Neuronal stem cell (in vitro differentiated cells): ENCODE measurements at regions not wholly inside any gene's neighbourhood (a gene's known extent, or its start where the extent isn't known, plus 50 kb on each side); places are given as distances from the start of the nearest gene placed in this dataset. TPM values are rescaled to one million over a fixed set of nuclear protein-coding genes. Genes with fewer than 3 reads are reported as not detected.

Experiments used
- DNase-seq: peaks from one replicate; pipeline ENCODE4 v3.0.0-alpha.2; 2013; ENCODE audit warnings: low spot score
- H2AFZ ChIP-seq: one replicate; pipeline ENCODE4 v1.6.1; 2013; ENCODE audit warnings: mild to moderate bottlenecking, low read length, inconsistent platforms
- H2AK5ac ChIP-seq: 2 replicates; pipeline ENCODE4 v1.6.1; 2013; ENCODE audit warnings: low read depth, mild to moderate bottlenecking, inconsistent platforms, low read length, moderate library complexity, mixed read lengths
- H2BK120ac ChIP-seq: 2 replicates; pipeline ENCODE4 v1.6.1; 2013; ENCODE audit warnings: low read depth, mild to moderate bottlenecking, inconsistent platforms, low read length, moderate library complexity, mixed read lengths
- H2BK12ac ChIP-seq: one replicate; pipeline ENCODE4 v1.6.1; 2013; ENCODE audit warnings: low read length, inconsistent platforms
- H2BK15ac ChIP-seq: 2 replicates; pipeline ENCODE4 v1.6.1; 2013; ENCODE audit warnings: mild to moderate bottlenecking, low read length, inconsistent platforms, mixed read lengths
- H2BK5ac ChIP-seq: one replicate; pipeline ENCODE4 v1.6.1; 2013; ENCODE audit warnings: inconsistent platforms, mild to moderate bottlenecking, low read length, moderate library complexity
- H3K14ac ChIP-seq: one replicate; pipeline ENCODE4 v1.6.1; 2013; ENCODE audit warnings: low read length, inconsistent platforms
- H3K18ac ChIP-seq: 2 replicates; pipeline ENCODE4 v1.6.1; 2013; ENCODE audit warnings: low read length, inconsistent platforms
- H3K23ac ChIP-seq: 2 replicates; pipeline ENCODE4 v1.6.1; 2013; ENCODE audit warnings: low read depth, mild to moderate bottlenecking, mixed read lengths, low read length, inconsistent platforms; ENCODE audit not compliant: poor library complexity
- H3K27ac ChIP-seq: replicated peaks from 3 replicates; pipeline ENCODE4 v1.5.1; 2013; ENCODE audit warnings: low read length, inconsistent platforms
- H3K27me3 ChIP-seq, 3 experiments: 2 replicates each; pipeline ENCODE4 v1.6.1; 2013; ENCODE audit warnings: low read length in 3 of 3, mild to moderate bottlenecking in 2 of 3, inconsistent platforms in 1 of 3, low read depth in 1 of 3, mixed read lengths in 1 of 3, moderate library complexity in 1 of 3; ENCODE audit not compliant: control insufficient read depth in 3 of 3, insufficient read depth in 3 of 3
- H3K36me3 ChIP-seq, 2 donors: replicated peaks in 1 of 2; 2 replicates each; pipeline ENCODE4 v1.6.1; 2013; ENCODE audit warnings: low read length in 2 of 2; ENCODE audit not compliant: control insufficient read depth in 2 of 2, insufficient read depth in 2 of 2
- H3K4ac ChIP-seq: 2 replicates; pipeline ENCODE4 v1.6.1; 2013; ENCODE audit warnings: inconsistent platforms, mild to moderate bottlenecking, low read length, moderate library complexity
- H3K4me1 ChIP-seq, 2 donors: 1 replicate in 1 of 2; 2 replicates in 1 of 2; pipeline ENCODE4 v1.6.1; 2013; ENCODE audit warnings: low read length in 2 of 2, low read depth in 1 of 2; ENCODE audit not compliant: control insufficient read depth in 2 of 2, insufficient read depth in 1 of 2
- H3K4me2 ChIP-seq: one replicate; pipeline ENCODE4 v1.6.1; 2013; ENCODE audit warnings: mild to moderate bottlenecking, low read length, inconsistent platforms; ENCODE audit not compliant: insufficient read depth, poor library complexity, severe bottlenecking
- H3K4me3 ChIP-seq, 2 donors: 2 replicates each; pipeline ENCODE4 v1.5.1; 2013; ENCODE audit warnings: low read length in 2 of 2, mild to moderate bottlenecking in 2 of 2, inconsistent platforms in 1 of 2, moderate library complexity in 1 of 2
- H3K79me1 ChIP-seq: one replicate; pipeline ENCODE4 v1.6.1; 2013; ENCODE audit warnings: low read depth, mild to moderate bottlenecking, inconsistent platforms, low read length, moderate library complexity
- H3K9ac ChIP-seq: one replicate; pipeline ENCODE4 v1.6.1; 2013; ENCODE audit warnings: mild to moderate bottlenecking, low read depth, low read length, inconsistent platforms; ENCODE audit not compliant: poor library complexity
- H3K9me3 ChIP-seq, 2 donors: replicated peaks in 1 of 2; 2 replicates each; pipeline versions ENCODE3 to v1.6.1; 2013; ENCODE audit warnings: low read length in 2 of 2, mild to moderate bottlenecking in 2 of 2, inconsistent platforms in 1 of 2, low read depth in 1 of 2, mixed read lengths in 1 of 2, moderate library complexity in 1 of 2; ENCODE audit not compliant: control insufficient read depth in 2 of 2, insufficient read depth in 1 of 2
- H4K8ac ChIP-seq: one replicate; pipeline ENCODE4 v1.6.1; 2013; ENCODE audit warnings: low read depth, mild to moderate bottlenecking, inconsistent platforms, low read length, moderate library complexity
- H4K91ac ChIP-seq: one replicate; pipeline ENCODE4 v1.6.1; 2013; ENCODE audit warnings: low read length, low read depth, mild to moderate bottlenecking, inconsistent platforms; ENCODE audit not compliant: poor library complexity
- WGBS, 2 donors: extraction: QIAGEN DNeasy Blood & Tissue Kit; methylation state at CpG; one replicate each; pipeline ENCODE4 v1.1.7; 2013; ENCODE audit warnings: missing lambda C conversion rate in 2 of 2, mixed read lengths in 1 of 2; ENCODE audit not compliant: insufficient read length in 2 of 2, insufficient replicate concordance in 1 of 2; ENCODE audit errors: extremely low coverage in 2 of 2; 5-methylcytosine and 5-hydroxymethylcytosine counted together
- small RNA-seq: library from polyadenylated mRNA; stranded (forward); fragments of <200 nt; extraction: miRNeasy Mini kit (QIAGEN cat#:217004); gene quantifications from one replicate; pipeline ENCODE3, GENCODE V24; 2013; ENCODE audit not compliant: insufficient read depth

DNA sequence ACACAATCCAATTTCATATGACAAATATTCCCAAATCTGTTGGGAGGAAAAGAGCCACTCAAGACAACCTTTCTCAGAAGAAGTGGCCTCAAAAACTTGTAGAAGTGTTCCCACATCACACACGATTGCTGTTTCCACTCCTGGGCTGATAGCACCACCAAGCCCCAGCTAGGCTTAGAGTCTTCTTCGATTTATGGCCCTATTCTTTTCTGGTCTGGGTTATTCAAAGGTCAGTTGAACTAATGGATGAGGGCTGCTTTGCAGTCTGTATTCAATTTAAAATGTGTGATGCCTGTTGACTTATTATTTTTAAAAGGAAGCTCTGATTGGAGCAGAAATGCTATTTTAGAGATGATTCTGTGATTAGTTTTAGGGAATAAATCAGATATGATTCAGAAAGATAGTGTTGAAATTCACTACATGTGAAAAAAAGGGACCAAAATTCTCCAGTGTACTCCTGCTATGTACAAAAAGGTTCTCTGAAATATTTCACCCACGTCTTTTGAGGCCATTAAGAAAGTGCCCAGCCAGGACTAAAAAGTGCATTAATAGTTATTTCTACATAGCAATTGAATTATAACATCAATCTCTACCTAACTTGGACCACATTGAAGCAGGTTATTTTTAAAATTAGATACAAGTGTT, 57.3 kb upstream of the SPON1 start:
- Histone ChIP-seq H2BK15ac (no peak overlapping the region), H3K9me3 (peaks cover 0 to 1% of the 10 kb centered on the region in 2 donors), H3K4me1 (no peaks in the 10 kb centered on the region), H2AFZ (no peak overlapping the region), H4K91ac (no peak overlapping the region), H3K4me2 (no peak overlapping the region), H2AK5ac (no peak overlapping the region), H3K4ac (no peak overlapping the region), H2BK12ac (no peak overlapping the region), H2BK120ac (no peak overlapping the region), H3K4me3 (no peak overlapping the region), H3K36me3 (no peaks in the 10 kb centered on the region), H3K27ac (no peak overlapping the region), H3K14ac (no peak overlapping the region), H2BK5ac (no peak overlapping the region), H3K18ac (no peak overlapping the region), H3K9ac (no peak overlapping the region), H3K23ac (no peak overlapping the region), H3K79me1 (no peaks in the 10 kb centered on the region), H3K27me3 (no peaks in the 10 kb centered on the region), H4K8ac (no peak overlapping the region)
- no CpG with 5 or more reads among the region's 3 CpGs for WGBS, 2 donors
- no peak for DNase-seq

DNA sequence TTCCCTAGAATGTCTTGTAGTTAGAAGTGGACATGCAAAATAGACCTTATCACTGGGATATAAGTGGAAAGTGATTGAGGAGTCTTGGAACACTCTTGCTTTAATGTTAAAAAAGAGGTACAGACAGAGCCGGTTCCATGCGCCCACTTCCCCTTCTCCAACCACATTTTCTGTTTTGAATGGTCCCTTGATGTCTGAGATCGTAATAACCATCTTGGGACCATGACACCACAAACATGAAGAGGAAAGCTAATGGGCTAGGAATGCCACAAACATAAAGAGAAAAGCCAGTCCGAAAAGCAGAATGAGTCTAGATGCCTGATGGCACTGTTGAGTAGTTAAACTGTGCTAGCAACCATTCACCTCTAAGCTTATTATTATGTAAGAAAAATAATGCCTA, 54.8 kb upstream of the SPON1 start:
- Histone ChIP-seq H3K27ac (no peak overlapping the region), H3K9me3 (peaks cover 0 to 1% of the 10 kb centered on the region in 2 donors), H2BK120ac (no peak overlapping the region), H4K91ac (no peak overlapping the region), H3K4me3 (no peak overlapping the region), H2AK5ac (no peak overlapping the region), H3K23ac (no peak overlapping the region), H2BK12ac (no peak overlapping the region), H3K4ac (no peak overlapping the region), H3K4me2 (no peak overlapping the region), H3K14ac (no peak overlapping the region), H2BK5ac (no peak overlapping the region), H2BK15ac (no peak overlapping the region), H3K18ac (no peak overlapping the region), H3K36me3 (no peaks in the 10 kb centered on the region), H2AFZ (no peak overlapping the region), H3K4me1 (no peaks in the 10 kb centered on the region), H4K8ac (no peak overlapping the region), H3K79me1 (no peaks in the 10 kb centered on the region), H3K9ac (no peak overlapping the region), H3K27me3 (no peaks in the 10 kb centered on the region)
- DNase-seq, result no peak
- no CpG with 5 or more reads among the region's 4 CpGs for WGBS, 2 donors

DNA sequence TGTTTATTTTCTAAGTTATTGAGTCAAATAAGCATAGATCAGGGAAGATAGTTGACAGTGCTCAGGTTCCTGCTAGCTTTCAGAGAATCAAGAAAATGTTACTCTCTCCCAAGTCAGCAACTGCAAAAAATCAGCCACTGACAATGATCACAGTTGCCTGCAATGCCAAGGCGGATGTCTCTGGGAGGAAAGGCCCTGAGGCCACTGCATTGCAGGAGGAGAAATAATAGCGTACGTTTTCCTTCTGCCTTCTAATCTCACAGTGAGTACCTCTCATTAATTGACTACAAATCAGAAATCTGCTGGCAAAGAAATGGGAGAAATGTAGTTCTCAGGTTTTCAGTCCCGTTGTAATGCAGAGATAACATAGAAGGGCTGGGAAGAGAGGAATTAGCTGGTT, 54.0 kb upstream of the SPON1 start:
- H2BK5ac ChIP-seq, result no peak overlapping the region
- H3K36me3 ChIP-seq, result no peaks in the 10 kb centered on the region
- H4K8ac ChIP-seq, result no peak overlapping the region
- no peak overlapping the region for H2AFZ ChIP-seq
- WGBS, 2 donors, result no CpG with 5 or more reads among the region's 4 CpGs
- no peak overlapping the region for H2BK12ac ChIP-seq
- H3K4me1 ChIP-seq, result no peaks in the 10 kb centered on the region
- no peak overlapping the region for H2BK15ac ChIP-seq
- H3K9me3 ChIP-seq, result peaks cover 0 to 1% of the 10 kb centered on the region in 2 donors
- DNase-seq, result no peak
- H3K4ac ChIP-seq, result no peak overlapping the region
- no peak overlapping the region for H2AK5ac ChIP-seq
- H3K4me2 ChIP-seq, result no peak overlapping the region
- H3K9ac ChIP-seq, result no peak overlapping the region
- H3K27ac ChIP-seq, result no peak overlapping the region
- no peak overlapping the region for H3K23ac ChIP-seq
- H3K4me3 ChIP-seq, result no peak overlapping the region
- H4K91ac ChIP-seq, result no peak overlapping the region
- no peak overlapping the region for H2BK120ac ChIP-seq
- H3K79me1 ChIP-seq, result no peaks in the 10 kb centered on the region
- H3K18ac ChIP-seq, result no peak overlapping the region
- H3K14ac ChIP-seq, result no peak overlapping the region
- no peaks in the 10 kb centered on the region for H3K27me3 ChIP-seq

Small RNAs in the stretch of these regions (small RNA-seq; reads per million reads assigned to genes)
- gene RNA5SP331, result not detected
